Colonic mucosa (tissue), 4 donors: ENCODE measurements at regions not wholly inside any gene's neighbourhood (a gene's known extent, or its start where the extent isn't known, plus 50 kb on each side); places are given as distances from the start of the nearest gene placed in this dataset.

Experiments used
- DNase-seq: peaks from one replicate; pipeline ENCODE4 v3.0.0-alpha.2; 2020
- H3K27ac ChIP-seq: fragments of 200-600 bp; one replicate; pipeline ENCODE4 v1.8.0; 2021
- H3K27me3 ChIP-seq: fragments of 200-600 bp; one replicate; pipeline ENCODE4 v1.8.0; 2021
- H3K36me3 ChIP-seq: fragments of 200-600 bp; one replicate; pipeline ENCODE4 v1.8.0; 2021
- H3K4me1 ChIP-seq: fragments of 200-600 bp; one replicate; pipeline ENCODE4 v1.8.0; 2021; ENCODE audit warnings: mild to moderate bottlenecking
- H3K4me3 ChIP-seq: fragments of 200-600 bp; one replicate; pipeline ENCODE4 v1.8.0; 2021
- H3K9ac ChIP-seq, 2 donors: one replicate each; pipeline ENCODE4 v1.7.0; 2013; ENCODE audit warnings: control low read depth in 2 of 2, low read depth in 2 of 2, low read length in 2 of 2
- H3K9me3 ChIP-seq: fragments of 200-600 bp; one replicate; pipeline ENCODE4 v1.8.0; 2021
- CTCF ChIP-seq: fragments of 200-600 bp; IDR thresholded peaks from one replicate; pipeline ENCODE4 v1.8.0; 2022; ENCODE audit warnings: antibody characterized with exemption, mild to moderate bottlenecking
- intact Hi-C: fragments of 100-400 bp; cut with DNase I; formaldehyde crosslinking; loops from one replicate; pipeline ENCODE4 v1.14.1; 2022
- donor health status: healthy.
- donor health status: DM: no; HTN: no; CAD: no.
- donor health status: DM: no; HTN: no; CAD: no.

- Histone ChIP-seq H3K9ac (no peak overlapping the region), H3K36me3 (no peaks in the 10 kb centered on the region), H3K4me3 (no peak overlapping the region), H3K27me3 (no peaks in the 10 kb centered on the region), H3K4me1 (no peaks in the 10 kb centered on the region), H3K27ac (no peak overlapping the region), H3K9me3 (no peaks in the 10 kb centered on the region)
- DNase-seq, result no peak
- no peak for TF ChIP-seq CTCF
- intact Hi-C loops, result no loop called here
These were observed 107.2 kb upstream of the ZNF462 start for GRCh38 chr9:106755736-106756135.

- H3K4me1 ChIP-seq, result no peaks in the 10 kb centered on the region
- H3K9me3 ChIP-seq, result no peaks in the 10 kb centered on the region
- no peak overlapping the region for H3K27ac ChIP-seq
- TF ChIP-seq CTCF, result no peak
- no peaks in the 10 kb centered on the region for H3K36me3 ChIP-seq
- no peak overlapping the region for H3K9ac ChIP-seq
- intact Hi-C loops, result no loop called here
- H3K4me3 ChIP-seq, result no peak overlapping the region
- no peak for DNase-seq
- H3K27me3 ChIP-seq, result no peaks in the 10 kb centered on the region
These were observed 105.5 kb upstream of the ZNF462 start for GRCh38 chr9:106757514-106757913.

GRCh38 chr9:106758911-106759310 lies 104.1 kb upstream of the ZNF462 start:
- intact Hi-C loops, result no loop called here
- Histone ChIP-seq H3K4me3 (no peak overlapping the region), H3K4me1 (no peaks in the 10 kb centered on the region), H3K9ac (no peak overlapping the region), H3K27me3 (no peaks in the 10 kb centered on the region), H3K9me3 (no peaks in the 10 kb centered on the region), H3K36me3 (no peaks in the 10 kb centered on the region), H3K27ac (no peak overlapping the region)
- DNase-seq, result no peak
- no peak for TF ChIP-seq CTCF

GRCh38 chr9:106761493-106761892 lies 101.5 kb upstream of the ZNF462 start:
- Histone ChIP-seq H3K4me1 (no peaks in the 10 kb centered on the region), H3K27ac (no peak overlapping the region), H3K9me3 (no peaks in the 10 kb centered on the region), H3K4me3 (no peak overlapping the region), H3K9ac (no peak overlapping the region), H3K36me3 (no peaks in the 10 kb centered on the region), H3K27me3 (no peaks in the 10 kb centered on the region)
- intact Hi-C loops, result no loop called here
- DNase-seq, result no peak
- TF ChIP-seq CTCF, result no peak

- TF ChIP-seq CTCF, result no peak
- intact Hi-C loops, result no loop called here
- Histone ChIP-seq H3K4me3 (no peak overlapping the region), H3K4me1 (no peaks in the 10 kb centered on the region), H3K9me3 (no peaks in the 10 kb centered on the region), H3K36me3 (no peaks in the 10 kb centered on the region), H3K27me3 (no peaks in the 10 kb centered on the region), H3K27ac (no peak overlapping the region), H3K9ac (no peak overlapping the region)
- no peak for DNase-seq
These were observed 96.3 kb upstream of the ZNF462 start for GRCh38 chr9:106766616-106767015.

GRCh38 chr9:106769331-106769730 lies 93.6 kb upstream of the ZNF462 start:
- Histone ChIP-seq H3K4me1 (no peaks in the 10 kb centered on the region), H3K27ac (no peak overlapping the region), H3K36me3 (no peaks in the 10 kb centered on the region), H3K9ac (no peak overlapping the region), H3K9me3 (no peaks in the 10 kb centered on the region), H3K27me3 (no peaks in the 10 kb centered on the region), H3K4me3 (no peak overlapping the region)
- intact Hi-C loops, result no loop called here
- DNase-seq, result no peak
- TF ChIP-seq CTCF, result no peak
